ENCODE measurements at regions not wholly inside any gene's neighbourhood (a gene's known extent, or its start where the extent isn't known, plus 50 kb on each side); places are given as distances from the start of the nearest gene placed in this dataset.

GRCh38 chr13:109428146-109428545 is 358.2 kb downstream of the IRS2 start:
- no peaks in the 10 kb centered on the region for H3K4me1 Mint-ChIP-seq
- no peak overlapping the region for H3K56ac ChIP-seq (ENCODE audit: insufficient read length, low read depth, low read length)
- no peak overlapping the region for H4K5ac ChIP-seq (ENCODE audit: insufficient read length, low read depth, low read length)
- no peak overlapping the region for H3K18ac ChIP-seq (ENCODE audit: insufficient read length, low read depth, low read length)
- no peak overlapping the region for H2BK20ac ChIP-seq (ENCODE audit: low read depth, low read length, poor library complexity, severe bottlenecking)
- no peaks in the 10 kb centered on the region for H3K9me3 ChIP-seq (ENCODE audit: control insufficient read depth, low read depth, low read length)
- H3K79me2 ChIP-seq (ENCODE audit: insufficient read depth, low read length) = no peaks in the 10 kb centered on the region
- peaks cover 27 to 28% of the 10 kb centered on the region in 2 experiments for H3K9me3 Mint-ChIP-seq
- no peak overlapping the region for H3K4ac ChIP-seq (ENCODE audit: low read depth, low read length)
- no peak overlapping the region for H2AFZ ChIP-seq (ENCODE audit: low read length)
- no peaks in the 10 kb centered on the region for H3K4me1 ChIP-seq (ENCODE audit: insufficient read depth, low read length)
- TF ChIP-seq CTCF (conservative IDR thresholded peaks at IDR 0.05) = no peak
- H3K27ac Mint-ChIP-seq = no peak overlapping the region
- no peaks in the 10 kb centered on the region for H3K27me3 ChIP-seq (ENCODE audit: insufficient read depth, low read length)
- H3K14ac ChIP-seq (ENCODE audit: insufficient read depth, low read length) = no peak overlapping the region
- no peaks in the 10 kb centered on the region for H4K20me1 ChIP-seq (ENCODE audit: control insufficient read depth, insufficient read depth, insufficient read length)
- H3K79me1 ChIP-seq (ENCODE audit: insufficient read depth, low read depth, low read length, poor library complexity, severe bottlenecking) = no peaks in the 10 kb centered on the region
- no peaks in the 10 kb centered on the region for H3K27me3 Mint-ChIP-seq (ENCODE audit: low read depth)
- H4K91ac ChIP-seq (ENCODE audit: insufficient read length, low read depth, low read length) = no peak overlapping the region
- H3K23me2 ChIP-seq (ENCODE audit: insufficient read length, low read depth, low read length, poor library complexity, severe bottlenecking) = no peaks in the 10 kb centered on the region
- no peak overlapping the region for H3K23ac ChIP-seq (ENCODE audit: insufficient read length, low read depth, low read length)
- H3K36me3 Mint-ChIP-seq (ENCODE audit: insufficient read depth in 1 of 3, low read depth in 3 of 3) = peaks cover 2 to 7% (median 6%) of the 10 kb centered on the region in 3 experiments
- no peak overlapping the region for H3K4me3 Mint-ChIP-seq
- no peak for DNase-seq
- H2BK5ac ChIP-seq (ENCODE audit: insufficient read length, low read length) = no peak overlapping the region
- H3K4me2 ChIP-seq (ENCODE audit: insufficient read depth, insufficient read length, low read length) = no peak overlapping the region
- H3K27ac ChIP-seq (ENCODE audit: insufficient read length, low read depth, low read length) = no peak overlapping the region
- no peak overlapping the region for H3T11ph ChIP-seq (ENCODE audit: low read length)
- no CpG with 5 or more reads among the region's 3 CpGs for WGBS (ENCODE audit: extremely low coverage, insufficient read length, low lambda C conversion rate)
- no peak overlapping the region for H2BK15ac ChIP-seq (ENCODE audit: low read depth, low read length)
- no peak overlapping the region for H2BK120ac ChIP-seq (ENCODE audit: low read depth, low read length, poor library complexity, severe bottlenecking)
- no peak overlapping the region for H2AK5ac ChIP-seq (ENCODE audit: insufficient read length, low read length)
- no peak overlapping the region for H4K8ac ChIP-seq (replicated peaks; ENCODE audit: insufficient read length, low read depth, low read length)
- no peak overlapping the region for H2BK12ac ChIP-seq (ENCODE audit: insufficient read length, low read depth, low read length)
- H3K9ac ChIP-seq (ENCODE audit: extremely low read depth, insufficient read length, low read length) = no peak overlapping the region

Measured in H9 (cell line).